ENCODE measurements at regions not wholly inside any gene's neighbourhood (a gene's known extent, or its start where the extent isn't known, plus 50 kb on each side); places are given as distances from the start of the nearest gene placed in this dataset.

DNA sequence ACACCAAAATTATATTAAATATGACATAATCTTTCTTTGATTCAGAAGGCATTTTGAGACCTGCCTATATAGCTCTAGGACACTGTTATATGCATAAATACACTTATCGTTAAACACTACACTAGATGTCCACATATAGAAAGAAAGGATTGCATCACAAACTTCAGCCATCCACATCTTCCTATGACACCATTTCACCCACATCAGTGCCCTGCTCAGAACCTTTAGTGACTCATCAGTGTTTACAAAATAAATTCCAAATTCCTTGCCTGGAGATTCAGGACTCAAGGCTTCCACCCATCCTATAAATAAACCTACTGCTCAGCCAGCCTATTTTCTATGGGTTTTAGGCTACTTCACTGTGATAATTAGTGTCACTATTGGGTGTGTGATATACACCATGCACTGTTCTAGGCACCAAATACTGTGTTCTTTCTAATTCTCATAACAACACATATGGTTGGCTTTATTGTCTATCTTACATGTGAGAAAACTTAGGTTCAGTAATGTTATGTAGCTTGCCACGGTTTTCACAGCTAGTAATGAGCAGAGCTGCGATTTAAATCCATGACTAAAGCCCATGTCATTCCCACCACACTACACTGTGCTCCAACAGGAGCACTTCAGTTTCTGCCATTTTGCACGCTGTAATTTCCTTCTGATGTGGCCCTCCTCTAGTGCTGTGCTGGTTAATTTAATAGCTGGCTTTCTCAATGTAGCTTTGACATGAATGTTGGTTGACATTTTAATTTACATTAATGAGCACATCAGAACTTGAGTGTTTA, 103.3 kb downstream of the SREK1 start:
- Histone ChIP-seq H3K27ac (ENCODE audit: low read depth, low read length, poor library complexity, severe bottlenecking) (no peak overlapping the region), H3K27me3 (replicated peaks; ENCODE audit: insufficient read depth, low read depth, low read length, poor library complexity) (no peaks in the 10 kb centered on the region), H3K9me3 (ENCODE audit: low read depth, low read length, poor library complexity, severe bottlenecking) (no peaks in the 10 kb centered on the region), H3K4me1 (ENCODE audit: insufficient read depth, low read length, poor library complexity, severe bottlenecking) (no peaks in the 10 kb centered on the region), H3K4me3 (ENCODE audit: low read depth, low read length, poor library complexity, severe bottlenecking) (no peak overlapping the region), H3K36me3 (ENCODE audit: insufficient read depth, low read length, poor library complexity, severe bottlenecking) (no peaks in the 10 kb centered on the region)
- DNase-seq (ENCODE audit: low spot score): no peak
- BruUV-seq (replicated peaks): no TSS peak
- POLR2A ChIA-PET (ENCODE audit: low non-redundant PET): no interaction called here
- no peak for TF ChIP-seq EZH2 (IDR thresholded peaks at IDR 0.05; ENCODE audit: borderline replicate concordance, low read depth, low read length, poor library complexity, severe bottlenecking)
- TF ChIP-seq, protein P1, sequence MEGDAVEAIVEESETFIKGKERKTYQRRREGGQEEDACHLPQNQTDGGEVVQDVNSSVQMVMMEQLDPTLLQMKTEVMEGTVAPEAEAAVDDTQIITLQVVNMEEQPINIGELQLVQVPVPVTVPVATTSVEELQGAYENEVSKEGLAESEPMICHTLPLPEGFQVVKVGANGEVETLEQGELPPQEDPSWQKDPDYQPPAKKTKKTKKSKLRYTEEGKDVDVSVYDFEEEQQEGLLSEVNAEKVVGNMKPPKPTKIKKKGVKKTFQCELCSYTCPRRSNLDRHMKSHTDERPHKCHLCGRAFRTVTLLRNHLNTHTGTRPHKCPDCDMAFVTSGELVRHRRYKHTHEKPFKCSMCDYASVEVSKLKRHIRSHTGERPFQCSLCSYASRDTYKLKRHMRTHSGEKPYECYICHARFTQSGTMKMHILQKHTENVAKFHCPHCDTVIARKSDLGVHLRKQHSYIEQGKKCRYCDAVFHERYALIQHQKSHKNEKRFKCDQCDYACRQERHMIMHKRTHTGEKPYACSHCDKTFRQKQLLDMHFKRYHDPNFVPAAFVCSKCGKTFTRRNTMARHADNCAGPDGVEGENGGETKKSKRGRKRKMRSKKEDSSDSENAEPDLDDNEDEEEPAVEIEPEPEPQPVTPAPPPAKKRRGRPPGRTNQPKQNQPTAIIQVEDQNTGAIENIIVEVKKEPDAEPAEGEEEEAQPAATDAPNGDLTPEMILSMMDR (conservative IDR thresholded peaks at IDR 0.05; ENCODE audit: low read depth, low read length): no peak
- intact Hi-C loops (cut with micrococcal nuclease; ENCODE audit: unreplicated experiment): no loop called here
- CTCF ChIA-PET: no interaction called here

DNA sequence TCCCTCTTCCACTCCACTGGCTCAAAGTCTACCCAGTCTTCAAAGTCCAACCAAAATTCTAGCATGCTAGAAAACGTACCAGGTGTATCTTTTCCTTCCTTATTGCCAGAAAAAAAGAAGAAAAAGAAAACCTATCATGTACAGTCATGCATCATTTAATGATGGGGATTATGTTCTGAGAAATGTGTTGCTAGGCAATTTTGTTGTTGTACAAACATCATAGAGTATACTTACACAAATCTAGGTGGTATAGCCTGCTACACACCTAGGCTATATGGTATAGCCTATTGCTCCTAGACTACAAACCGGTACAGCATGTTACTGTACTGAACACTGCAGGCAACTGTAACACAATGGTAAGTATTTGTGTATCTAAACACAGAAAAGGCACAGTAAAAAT, 104.8 kb downstream of the SREK1 start:
- DNase-seq (ENCODE audit: low spot score): no peak
- Histone ChIP-seq H3K27me3 (replicated peaks; ENCODE audit: insufficient read depth, low read depth, low read length, poor library complexity) (no peaks in the 10 kb centered on the region), H3K9me3 (ENCODE audit: low read depth, low read length, poor library complexity, severe bottlenecking) (no peaks in the 10 kb centered on the region), H3K36me3 (ENCODE audit: insufficient read depth, low read length, poor library complexity, severe bottlenecking) (no peaks in the 10 kb centered on the region), H3K27ac (ENCODE audit: low read depth, low read length, poor library complexity, severe bottlenecking) (no peak overlapping the region), H3K4me1 (ENCODE audit: insufficient read depth, low read length, poor library complexity, severe bottlenecking) (no peaks in the 10 kb centered on the region), H3K4me3 (ENCODE audit: low read depth, low read length, poor library complexity, severe bottlenecking) (no peak overlapping the region)
- BruUV-seq (replicated peaks): no TSS peak
- POLR2A ChIA-PET (ENCODE audit: low non-redundant PET): no interaction called here
- TF ChIP-seq EZH2 (IDR thresholded peaks at IDR 0.05; ENCODE audit: borderline replicate concordance, low read depth, low read length, poor library complexity, severe bottlenecking): no peak
- TF ChIP-seq, protein P1 (conservative IDR thresholded peaks at IDR 0.05; ENCODE audit: low read depth, low read length): no peak
- intact Hi-C loops (cut with micrococcal nuclease; ENCODE audit: unreplicated experiment): no loop called here
- CTCF ChIA-PET: no interaction called here

DNA sequence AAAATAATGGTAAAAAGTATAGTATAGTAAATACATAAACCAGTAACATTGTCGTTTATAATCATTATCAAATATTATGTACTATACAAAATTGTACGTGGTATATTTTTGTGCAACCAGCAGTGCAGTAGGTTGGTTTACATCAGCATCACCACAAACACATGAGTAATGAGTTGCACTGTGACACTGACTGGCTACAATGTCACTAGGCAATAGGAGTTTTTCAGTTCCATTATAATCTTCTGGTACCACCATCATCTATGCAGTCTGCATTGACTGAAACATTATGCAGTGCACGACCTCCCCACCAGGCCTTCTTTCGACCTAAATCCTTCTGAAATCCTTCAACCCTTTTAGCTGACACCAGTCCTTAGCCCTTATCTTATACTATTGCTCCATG, 105.8 kb downstream of the SREK1 start:
- Histone ChIP-seq H3K4me3 (ENCODE audit: low read depth, low read length, poor library complexity, severe bottlenecking) (no peak overlapping the region), H3K27ac (ENCODE audit: low read depth, low read length, poor library complexity, severe bottlenecking) (no peak overlapping the region), H3K36me3 (ENCODE audit: insufficient read depth, low read length, poor library complexity, severe bottlenecking) (no peaks in the 10 kb centered on the region), H3K9me3 (ENCODE audit: low read depth, low read length, poor library complexity, severe bottlenecking) (no peaks in the 10 kb centered on the region), H3K27me3 (replicated peaks; ENCODE audit: insufficient read depth, low read depth, low read length, poor library complexity) (no peaks in the 10 kb centered on the region), H3K4me1 (ENCODE audit: insufficient read depth, low read length, poor library complexity, severe bottlenecking) (no peaks in the 10 kb centered on the region)
- ChIA-PET CTCF (no interaction called here), POLR2A (ENCODE audit: low non-redundant PET) (no interaction called here)
- no peak for DNase-seq (ENCODE audit: low spot score)
- no peak for TF ChIP-seq EZH2 (IDR thresholded peaks at IDR 0.05; ENCODE audit: borderline replicate concordance, low read depth, low read length, poor library complexity, severe bottlenecking)
- TF ChIP-seq, protein P1 (conservative IDR thresholded peaks at IDR 0.05; ENCODE audit: low read depth, low read length): no peak
- no TSS peak for BruUV-seq (replicated peaks)
- intact Hi-C loops (cut with micrococcal nuclease; ENCODE audit: unreplicated experiment): no loop called here
